SK-N-SH treated with all-trans-retinoic acid at 6 μM for 48 hours (cell line): ENCODE measurements at regions not wholly inside any gene's neighbourhood (a gene's known extent, or its start where the extent isn't known, plus 50 kb on each side); places are given as distances from the start of the nearest gene placed in this dataset.

ENCODE experiments used
- ATAC-seq: fragments of 200-7000 bp; cut with Tn5 transposase; 3 replicates; pipeline ENCODE4 v1.9.1; 2020; ENCODE audit warnings: mild to moderate bottlenecking, moderate library complexity
- ARNTL ChIP-seq: fragments of 450-650 bp; formaldehyde crosslinking; IDR thresholded peaks from 2 replicates; pipeline ENCODE4 v1.5.0; 2020; ENCODE audit warnings: low read depth, mild to moderate bottlenecking, moderate library complexity, borderline replicate concordance
- BACH2 ChIP-seq: fragments of 250-450 bp; sonication (Bioruptor Pico); IDR thresholded peaks from 2 replicates; pipeline ENCODE4 v1.9.0; 2021; ENCODE audit warnings: mild to moderate bottlenecking, borderline replicate concordance
- CREB5 ChIP-seq: fragments of 250-450 bp; sonication (Bioruptor Pico); IDR thresholded peaks from 2 replicates; pipeline ENCODE4 v1.5.1; 2020; ENCODE audit warnings: low read depth, mild to moderate bottlenecking, moderate library complexity
- CSDC2 ChIP-seq: fragments of 250-450 bp; sonication (Bioruptor Pico); IDR thresholded peaks from 2 replicates; pipeline ENCODE4 v1.5.0; 2020; ENCODE audit warnings: mild to moderate bottlenecking, moderate library complexity
- CSRNP3 ChIP-seq: fragments of 250-450 bp; sonication (Bioruptor Pico); IDR thresholded peaks from 2 replicates; pipeline ENCODE4 v1.5.1; 2021; ENCODE audit warnings: mild to moderate bottlenecking, moderate library complexity
- ESRRG ChIP-seq: fragments of 250-450 bp; sonication (Bioruptor Pico); IDR thresholded peaks from 2 replicates; pipeline ENCODE4 v1.6.1; 2021; ENCODE audit warnings: mild to moderate bottlenecking
- GLIS3 ChIP-seq: fragments of 250-450 bp; sonication (Bioruptor Pico); IDR thresholded peaks from 2 replicates; pipeline ENCODE4 v1.5.0; 2020; ENCODE audit warnings: mild to moderate bottlenecking, moderate library complexity
- ISL1 ChIP-seq: fragments of 250-450 bp; sonication (Bioruptor Pico); IDR thresholded peaks from 2 replicates; pipeline ENCODE4 v2.1.2; 2022; ENCODE audit warnings: mild to moderate bottlenecking, moderate library complexity
- OSR1 ChIP-seq: fragments of 250-450 bp; sonication (Bioruptor Pico); IDR thresholded peaks from 2 replicates; pipeline ENCODE4 v1.8.0; 2022; ENCODE audit warnings: moderate library complexity, mild to moderate bottlenecking, inconsistent platforms
- POU6F1 ChIP-seq: fragments of 250-450 bp; sonication (Bioruptor Pico); IDR thresholded peaks from 2 replicates; pipeline ENCODE4 v1.8.0; 2021; ENCODE audit warnings: low read depth, mild to moderate bottlenecking, moderate library complexity, borderline replicate concordance
- SNAI2 ChIP-seq: fragments of 250-450 bp; sonication (Bioruptor Pico); IDR thresholded peaks from 2 replicates; pipeline ENCODE4 v1.5.0; 2020; ENCODE audit warnings: mild to moderate bottlenecking, moderate library complexity
- TCF4 ChIP-seq: fragments of 250-450 bp; sonication (Bioruptor Pico); IDR thresholded peaks from 2 replicates; pipeline ENCODE4 v1.8.0; 2021; ENCODE audit warnings: mild to moderate bottlenecking, moderate library complexity, borderline replicate concordance
- TOX ChIP-seq: fragments of 250-450 bp; sonication (Bioruptor Pico); IDR thresholded peaks from 2 replicates; pipeline ENCODE4 v1.8.0; 2021; ENCODE audit warnings: mild to moderate bottlenecking, moderate library complexity, borderline replicate concordance
- ZC3H10 ChIP-seq: fragments of 250-450 bp; sonication (Bioruptor Pico); IDR thresholded peaks from 2 replicates; pipeline ENCODE4 v1.5.1; 2021; ENCODE audit warnings: mild to moderate bottlenecking, moderate library complexity
- ZFP30 ChIP-seq: fragments of 450-650 bp; formaldehyde crosslinking; IDR thresholded peaks from 2 replicates; pipeline ENCODE4 v1.5.0; 2022; ENCODE audit warnings: mild to moderate bottlenecking, moderate library complexity
- ZNF565 ChIP-seq: fragments of 450-650 bp; formaldehyde crosslinking; conservative IDR thresholded peaks from 2 replicates; pipeline ENCODE4 v1.5.0; 2020; ENCODE audit warnings: low read depth, mild to moderate bottlenecking, moderate library complexity
- ZNF70 ChIP-seq: fragments of 450-650 bp; formaldehyde crosslinking; IDR thresholded peaks from 2 replicates; pipeline ENCODE4 v1.5.0; 2020; ENCODE audit warnings: mild to moderate bottlenecking, moderate library complexity
- ZNF8 ChIP-seq: fragments of 450-650 bp; formaldehyde crosslinking; IDR thresholded peaks from 2 replicates; pipeline ENCODE4 v1.5.0; 2020; ENCODE audit warnings: mild to moderate bottlenecking, moderate library complexity
- TF ChIP-seq, protein P1 (sequence below): fragments of 250-450 bp; sonication (Bioruptor Pico); IDR thresholded peaks from 2 replicates; pipeline ENCODE4 v1.5.0; 2020; ENCODE audit warnings: mild to moderate bottlenecking, moderate library complexity

DNA sequence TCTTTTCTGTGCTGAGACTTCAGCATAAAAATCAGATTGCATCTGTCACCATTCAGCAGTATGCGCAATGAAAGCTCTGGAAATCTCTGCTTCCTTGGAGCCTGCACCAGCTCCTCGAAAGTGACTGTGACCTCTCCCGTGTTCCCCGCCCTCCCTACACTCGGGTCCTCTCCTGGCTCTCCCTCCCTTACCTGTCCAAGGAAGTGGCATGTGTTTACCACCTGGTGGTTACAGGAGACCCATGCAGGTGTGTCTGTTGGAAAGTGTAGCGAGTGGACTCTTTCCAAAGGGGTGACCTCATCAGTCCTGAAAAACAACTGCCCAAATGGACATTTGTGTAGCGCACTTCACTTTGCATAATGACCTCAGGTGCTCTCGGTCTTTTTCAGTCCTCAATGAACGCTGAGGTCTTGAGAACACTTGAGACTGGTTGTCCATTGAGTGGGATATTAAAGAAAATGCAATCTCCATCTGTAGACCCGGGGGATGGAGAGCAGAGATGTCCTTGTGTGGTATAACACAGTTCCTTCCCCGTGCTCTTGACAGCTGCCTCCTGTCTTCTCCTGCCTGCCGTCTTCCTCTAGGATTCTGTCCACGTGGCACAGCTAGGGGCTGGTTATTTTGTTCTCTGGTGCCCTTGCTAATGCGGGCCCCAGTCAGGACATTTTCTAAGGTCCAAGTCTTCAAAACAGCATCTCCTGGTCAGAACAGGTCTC, 133.2 kb downstream of the ACKR3 start:
- TF ChIP-seq ZNF565, result no peak
- TF ChIP-seq GLIS3 (CRISPR knock-in tag), result no peak
- no peak for TF ChIP-seq TOX (CRISPR knock-in tag)
- no peak for TF ChIP-seq ZFP30
- TF ChIP-seq CREB5, result no peak
- no peak for TF ChIP-seq ZNF70 (CRISPR knock-in tag)
- TF ChIP-seq ARNTL (CRISPR knock-in tag), result no peak
- TF ChIP-seq, all 23 proteins: peak for 0
- ATAC-seq, result no peak

- no peak for ATAC-seq
- TF ChIP-seq SNAI2, result no peak
- no peak for TF ChIP-seq ZFP30
- no peak for TF ChIP-seq OSR1 (CRISPR knock-in tag)
- TF ChIP-seq ISL1 (CRISPR knock-in tag), result no peak
- TF ChIP-seq ARNTL (CRISPR knock-in tag), result no peak
- no peak for TF ChIP-seq CSDC2 (CRISPR knock-in tag)
- TF ChIP-seq GLIS3 (CRISPR knock-in tag), result no peak
- TF ChIP-seq ZNF565, result no peak
- TF ChIP-seq ZC3H10 (CRISPR knock-in tag), result no peak
- no peak for TF ChIP-seq TCF4
- no peak for TF ChIP-seq POU6F1 (CRISPR knock-in tag)
- TF ChIP-seq BACH2 (CRISPR knock-in tag), result no peak
- TF ChIP-seq ZNF70 (CRISPR knock-in tag), result no peak
- TF ChIP-seq, protein P1, sequence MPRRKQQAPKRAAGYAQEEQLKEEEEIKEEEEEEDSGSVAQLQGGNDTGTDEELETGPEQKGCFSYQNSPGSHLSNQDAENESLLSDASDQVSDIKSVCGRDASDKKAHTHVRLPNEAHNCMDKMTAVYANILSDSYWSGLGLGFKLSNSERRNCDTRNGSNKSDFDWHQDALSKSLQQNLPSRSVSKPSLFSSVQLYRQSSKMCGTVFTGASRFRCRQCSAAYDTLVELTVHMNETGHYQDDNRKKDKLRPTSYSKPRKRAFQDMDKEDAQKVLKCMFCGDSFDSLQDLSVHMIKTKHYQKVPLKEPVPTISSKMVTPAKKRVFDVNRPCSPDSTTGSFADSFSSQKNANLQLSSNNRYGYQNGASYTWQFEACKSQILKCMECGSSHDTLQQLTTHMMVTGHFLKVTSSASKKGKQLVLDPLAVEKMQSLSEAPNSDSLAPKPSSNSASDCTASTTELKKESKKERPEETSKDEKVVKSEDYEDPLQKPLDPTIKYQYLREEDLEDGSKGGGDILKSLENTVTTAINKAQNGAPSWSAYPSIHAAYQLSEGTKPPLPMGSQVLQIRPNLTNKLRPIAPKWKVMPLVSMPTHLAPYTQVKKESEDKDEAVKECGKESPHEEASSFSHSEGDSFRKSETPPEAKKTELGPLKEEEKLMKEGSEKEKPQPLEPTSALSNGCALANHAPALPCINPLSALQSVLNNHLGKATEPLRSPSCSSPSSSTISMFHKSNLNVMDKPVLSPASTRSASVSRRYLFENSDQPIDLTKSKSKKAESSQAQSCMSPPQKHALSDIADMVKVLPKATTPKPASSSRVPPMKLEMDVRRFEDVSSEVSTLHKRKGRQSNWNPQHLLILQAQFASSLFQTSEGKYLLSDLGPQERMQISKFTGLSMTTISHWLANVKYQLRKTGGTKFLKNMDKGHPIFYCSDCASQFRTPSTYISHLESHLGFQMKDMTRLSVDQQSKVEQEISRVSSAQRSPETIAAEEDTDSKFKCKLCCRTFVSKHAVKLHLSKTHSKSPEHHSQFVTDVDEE (CRISPR knock-in tag), result no peak
These were observed 133.7 kb downstream of the ACKR3 start for GRCh38 chr2:236703373-236703709.

DNA sequence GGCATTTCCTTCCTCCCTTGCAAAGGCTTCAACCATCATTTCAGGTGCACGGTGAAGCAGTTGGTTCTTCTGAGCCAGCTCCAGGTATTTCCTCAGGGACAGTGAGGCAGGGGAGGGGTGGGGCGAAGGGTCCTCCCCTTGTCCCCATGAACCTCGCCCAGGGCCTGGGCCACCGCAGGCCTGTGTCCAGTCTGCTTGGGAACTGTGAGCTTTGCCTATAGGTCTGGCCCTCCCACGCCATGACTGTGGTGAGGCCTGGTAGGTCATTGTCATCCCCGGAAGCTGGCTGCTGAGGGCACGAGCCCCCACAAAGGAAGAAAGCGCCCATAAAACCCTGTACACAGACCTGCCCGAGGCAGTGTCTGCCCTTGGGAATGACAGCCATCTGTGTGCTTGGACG, 134.3 kb downstream of the ACKR3 start:
- ATAC-seq, result no peak
- TF ChIP-seq OSR1 (CRISPR knock-in tag) (no peak), CSRNP3 (CRISPR knock-in tag) (no peak), ZFP30 (no peak), ZNF8 (CRISPR knock-in tag) (no peak), ISL1 (CRISPR knock-in tag) (no peak), CSDC2 (CRISPR knock-in tag) (no peak), TCF4 (no peak), ESRRG (no peak), BACH2 (CRISPR knock-in tag) (no peak), GLIS3 (CRISPR knock-in tag) (no peak), CREB5 (no peak), SNAI2 (no peak), ARNTL (CRISPR knock-in tag) (no peak)
- TF ChIP-seq, protein P1 (CRISPR knock-in tag), result no peak
